ENCODE measurements at regions not wholly inside any gene's neighbourhood (a gene's known extent, or its start where the extent isn't known, plus 50 kb on each side); places are given as distances from the start of the nearest gene placed in this dataset.
A peak's percentile ranks its signal among the peaks of the same experiment; 100 is the strongest.

GRCh38 chr4:122009524-122009923 lies 57.7 kb upstream of the TRPC3 start:
- Histone ChIP-seq H3K36me3 (ENCODE audit: control insufficient read depth, insufficient read depth, low read length) (no peaks in the 10 kb centered on the region), H3K27me3 (ENCODE audit: control insufficient read depth, insufficient read depth, low read length) (no peaks in the 10 kb centered on the region), H2AFZ (ENCODE audit: low read length) (no peak overlapping the region), H3K27ac (ENCODE audit: insufficient read depth, low read length) (no peak overlapping the region), H3K79me2 (ENCODE audit: control insufficient read depth, insufficient read depth, low read length) (no peaks in the 10 kb centered on the region), H3K4me3 (replicated peaks in 1 of 4; ENCODE audit: control extremely low read depth in 1 of 4, insufficient read depth in 1 of 4, low read depth in 3 of 4, low read length in 4 of 4) (no peak overlapping the region), H4K20me1 (ENCODE audit: control insufficient read depth, extremely low read depth, insufficient read depth, low read length) (no peaks in the 10 kb centered on the region), H3K4me1 (ENCODE audit: control insufficient read depth, extremely low read depth, insufficient read depth, low read length) (peaks cover 15% of the 10 kb centered on the region), H3K4me2 (ENCODE audit: extremely low read depth, insufficient read depth, low read length) (no peak overlapping the region), H3K9me3 (ENCODE audit: control insufficient read depth, insufficient read depth, low read depth, low read length) (no peaks in the 10 kb centered on the region), H3K9ac (ENCODE audit: insufficient read depth, low read length) (no peak overlapping the region)
- no peak for DNase-seq (ENCODE audit: low read depth in 2 of 2)
- TF ChIP-seq EZH2 (IDR thresholded peaks at IDR 0.05; ENCODE audit: low read length, missing control alignments), result no peak
- no peak for TF ChIP-seq CTCF (conservative IDR thresholded peaks at IDR 0.05 in 1 of 2, IDR thresholded peaks at IDR 0.05 in 1 of 2; ENCODE audit: low read depth in 1 of 2, low read length in 2 of 2)

- peaks cover 15% of the 10 kb centered on the region for H3K4me1 ChIP-seq (ENCODE audit: control insufficient read depth, extremely low read depth, insufficient read depth, low read length)
- peak in 1 of 2 donors; percentile 24 for DNase-seq (ENCODE audit: low read depth in 2 of 2)
- H3K4me3 ChIP-seq (replicated peaks in 1 of 4; ENCODE audit: control extremely low read depth in 1 of 4, insufficient read depth in 1 of 4, low read depth in 3 of 4, low read length in 4 of 4), result no peak overlapping the region
- no peaks in the 10 kb centered on the region for H3K36me3 ChIP-seq (ENCODE audit: control insufficient read depth, insufficient read depth, low read length)
- H3K27ac ChIP-seq (ENCODE audit: insufficient read depth, low read length), result no peak overlapping the region
- H3K27me3 ChIP-seq (ENCODE audit: control insufficient read depth, insufficient read depth, low read length), result no peaks in the 10 kb centered on the region
- H3K4me2 ChIP-seq (ENCODE audit: extremely low read depth, insufficient read depth, low read length), result no peak overlapping the region
- H3K79me2 ChIP-seq (ENCODE audit: control insufficient read depth, insufficient read depth, low read length), result no peaks in the 10 kb centered on the region
- no peak for TF ChIP-seq EZH2 (IDR thresholded peaks at IDR 0.05; ENCODE audit: low read length, missing control alignments)
- no peak for TF ChIP-seq CTCF (conservative IDR thresholded peaks at IDR 0.05 in 1 of 2, IDR thresholded peaks at IDR 0.05 in 1 of 2; ENCODE audit: low read depth in 1 of 2, low read length in 2 of 2)
- H3K9me3 ChIP-seq (ENCODE audit: control insufficient read depth, insufficient read depth, low read depth, low read length), result no peaks in the 10 kb centered on the region
- H3K9ac ChIP-seq (ENCODE audit: insufficient read depth, low read length), result no peak overlapping the region
- no peaks in the 10 kb centered on the region for H4K20me1 ChIP-seq (ENCODE audit: control insufficient read depth, extremely low read depth, insufficient read depth, low read length)
- no peak overlapping the region for H2AFZ ChIP-seq (ENCODE audit: low read length)
Measured at GRCh38 chr4:122007016-122007415, 55.2 kb upstream of the TRPC3 start.

- DNase-seq (ENCODE audit: low read depth in 2 of 2), result peak; percentile 40 to 85
- Histone ChIP-seq H3K27ac (ENCODE audit: insufficient read depth, low read length) (no peak overlapping the region), H3K79me2 (ENCODE audit: control insufficient read depth, insufficient read depth, low read length) (no peaks in the 10 kb centered on the region), H3K9me3 (ENCODE audit: control insufficient read depth, insufficient read depth, low read depth, low read length) (no peaks in the 10 kb centered on the region), H2AFZ (ENCODE audit: low read length) (no peak overlapping the region), H3K4me1 (ENCODE audit: control insufficient read depth, extremely low read depth, insufficient read depth, low read length) (no peaks in the 10 kb centered on the region), H3K9ac (ENCODE audit: insufficient read depth, low read length) (no peak overlapping the region), H3K36me3 (ENCODE audit: control insufficient read depth, insufficient read depth, low read length) (no peaks in the 10 kb centered on the region), H3K4me3 (replicated peaks in 1 of 4; ENCODE audit: control extremely low read depth in 1 of 4, insufficient read depth in 1 of 4, low read depth in 3 of 4, low read length in 4 of 4) (no peak overlapping the region), H3K27me3 (ENCODE audit: control insufficient read depth, insufficient read depth, low read length) (no peaks in the 10 kb centered on the region), H4K20me1 (ENCODE audit: control insufficient read depth, extremely low read depth, insufficient read depth, low read length) (no peaks in the 10 kb centered on the region), H3K4me2 (ENCODE audit: extremely low read depth, insufficient read depth, low read length) (no peak overlapping the region)
- TF ChIP-seq CTCF (conservative IDR thresholded peaks at IDR 0.05 in 1 of 2, IDR thresholded peaks at IDR 0.05 in 1 of 2; ENCODE audit: low read depth in 1 of 2, low read length in 2 of 2), result no peak
- no peak for TF ChIP-seq EZH2 (IDR thresholded peaks at IDR 0.05; ENCODE audit: low read length, missing control alignments)
Measured at GRCh38 chr4:122005064-122005755, 53.4 kb upstream of the TRPC3 start.
